Stimulated activated memory B cell treated with anti-CD40 and anti-IgM and Interleukin-4, amounts not matched to agents 10 μg/mL and 1 μg/mL and 100 μg/mL, for 72 hours (primary cell): ENCODE measurements at regions not wholly inside any gene's neighbourhood (a gene's known extent, or its start where the extent isn't known, plus 50 kb on each side); places are given as distances from the start of the nearest gene placed in this dataset.

Experiments
- ATAC-seq: fragments of 150-1000 bp; cut with Tn5 transposase; 2 replicates; pipeline ENCODE4 v1.10.0; 2021
- H3K27ac Mint-ChIP-seq: one replicate; pipeline ENCODE4 v1.8.0; 2022; ENCODE audit warnings: mild to moderate bottlenecking, mixed read lengths
- H3K27me3 Mint-ChIP-seq: one replicate; pipeline ENCODE4 v1.8.0; 2022; ENCODE audit warnings: mixed read lengths
- H3K36me3 Mint-ChIP-seq: one replicate; pipeline ENCODE4 v1.8.0; 2022; ENCODE audit warnings: mixed read lengths
- H3K4me1 Mint-ChIP-seq: one replicate; pipeline ENCODE4 v1.8.0; 2022; ENCODE audit warnings: mixed read lengths
- H3K4me3 Mint-ChIP-seq: one replicate; pipeline ENCODE4 v1.8.0; 2022; ENCODE audit warnings: mild to moderate bottlenecking, moderate library complexity, mixed read lengths
- H3K9me3 Mint-ChIP-seq: one replicate; pipeline ENCODE4 v1.8.0; 2022; ENCODE audit warnings: mixed read lengths

GRCh38 chr3:72559385-72559784 is 288.9 kb downstream of the SHQ1 start:
- peaks cover 20% of the 10 kb centered on the region for H3K4me1 Mint-ChIP-seq

GRCh38 chr3:72558001-72558400 is 290.2 kb downstream of the SHQ1 start:
- H3K36me3 Mint-ChIP-seq = peaks cover 16% of the 10 kb centered on the region
- H3K4me3 Mint-ChIP-seq = no peak overlapping the region
- H3K27ac Mint-ChIP-seq = peak overlapping the region; percentile 0
- ATAC-seq = no peak
- no peaks in the 10 kb centered on the region for H3K27me3 Mint-ChIP-seq
- H3K4me1 Mint-ChIP-seq = peaks cover 20% of the 10 kb centered on the region
- peaks cover 15% of the 10 kb centered on the region for H3K9me3 Mint-ChIP-seq

More at GRCh38 chr3:72559385-72559784, 288.9 kb downstream of the SHQ1 start:
- peaks cover 16% of the 10 kb centered on the region for H3K36me3 Mint-ChIP-seq
- H3K27ac Mint-ChIP-seq = no peak overlapping the region
- peaks cover 15% of the 10 kb centered on the region for H3K9me3 Mint-ChIP-seq
- no peaks in the 10 kb centered on the region for H3K27me3 Mint-ChIP-seq
- no peak overlapping the region for H3K4me3 Mint-ChIP-seq
- no peak for ATAC-seq

- H3K4me1 Mint-ChIP-seq = peaks cover 25% of the 10 kb centered on the region
- H3K4me3 Mint-ChIP-seq = no peak overlapping the region
- H3K27me3 Mint-ChIP-seq = no peaks in the 10 kb centered on the region
- ATAC-seq = no peak
- H3K9me3 Mint-ChIP-seq = peaks cover 11% of the 10 kb centered on the region
- peaks cover 16% of the 10 kb centered on the region for H3K36me3 Mint-ChIP-seq
- H3K27ac Mint-ChIP-seq = no peak overlapping the region
Measured at GRCh38 chr3:72555714-72556113, 292.5 kb downstream of the SHQ1 start.

GRCh38 chr3:72554689-72555088 is 293.6 kb downstream of the SHQ1 start:
- peaks cover 35% of the 10 kb centered on the region for H3K4me1 Mint-ChIP-seq
- H3K4me3 Mint-ChIP-seq = no peak overlapping the region
- no peaks in the 10 kb centered on the region for H3K27me3 Mint-ChIP-seq
- H3K27ac Mint-ChIP-seq = no peak overlapping the region
- peaks cover 16% of the 10 kb centered on the region for H3K36me3 Mint-ChIP-seq
- peaks cover 11% of the 10 kb centered on the region for H3K9me3 Mint-ChIP-seq
- ATAC-seq = no peak

- Mint-ChIP-seq H3K36me3 (peaks cover 16% of the 10 kb centered on the region), H3K4me1 (peaks cover 24% of the 10 kb centered on the region), H3K27me3 (no peaks in the 10 kb centered on the region), H3K9me3 (peaks cover 11% of the 10 kb centered on the region), H3K27ac (no peak overlapping the region), H3K4me3 (no peak overlapping the region)
- no peak for ATAC-seq
Measured at GRCh38 chr3:72553298-72553697, 294.9 kb downstream of the SHQ1 start.

GRCh38 chr3:72550582-72551262 is 297.5 kb downstream of the SHQ1 start:
- Mint-ChIP-seq H3K27ac (peak overlapping the region; percentile 55), H3K27me3 (no peaks in the 10 kb centered on the region), H3K9me3 (no peaks in the 10 kb centered on the region), H3K4me1 (peaks cover 16% of the 10 kb centered on the region), H3K4me3 (peak overlapping the region; percentile 39), H3K36me3 (no peaks in the 10 kb centered on the region)
- ATAC-seq = peak; percentile 71

- H3K27ac Mint-ChIP-seq = peak overlapping the region; percentile 55
Measured at GRCh38 chr3:72549761-72550581, 298.3 kb downstream of the SHQ1 start.

GRCh38 chr3:72548981-72549380 is 299.3 kb downstream of the SHQ1 start:
- ATAC-seq = no peak
- H3K27me3 Mint-ChIP-seq = no peaks in the 10 kb centered on the region
- H3K4me3 Mint-ChIP-seq = no peak overlapping the region
- H3K27ac Mint-ChIP-seq = peak overlapping the region; percentile 10
- H3K4me1 Mint-ChIP-seq = peaks cover 16% of the 10 kb centered on the region
- H3K9me3 Mint-ChIP-seq = no peaks in the 10 kb centered on the region
- no peaks in the 10 kb centered on the region for H3K36me3 Mint-ChIP-seq

More at GRCh38 chr3:72549761-72550581, 298.3 kb downstream of the SHQ1 start:
- Mint-ChIP-seq H3K4me1 (peaks cover 16% of the 10 kb centered on the region), H3K36me3 (no peaks in the 10 kb centered on the region), H3K9me3 (no peaks in the 10 kb centered on the region), H3K4me3 (peak overlapping the region; percentile 39), H3K27me3 (no peaks in the 10 kb centered on the region)
- no peak for ATAC-seq

- Mint-ChIP-seq H3K4me3 (no peak overlapping the region), H3K9me3 (no peaks in the 10 kb centered on the region), H3K36me3 (no peaks in the 10 kb centered on the region), H3K27ac (peak overlapping the region; percentile 10), H3K4me1 (peaks cover 16% of the 10 kb centered on the region), H3K27me3 (no peaks in the 10 kb centered on the region)
- ATAC-seq = no peak
Measured at GRCh38 chr3:72548461-72548860, 299.8 kb downstream of the SHQ1 start.

- Mint-ChIP-seq H3K27me3 (no peaks in the 10 kb centered on the region), H3K4me3 (no peak overlapping the region), H3K9me3 (no peaks in the 10 kb centered on the region), H3K36me3 (no peaks in the 10 kb centered on the region), H3K27ac (no peak overlapping the region), H3K4me1 (peaks cover 16% of the 10 kb centered on the region)
- no peak for ATAC-seq
Measured at GRCh38 chr3:72547183-72547582, 301.1 kb downstream of the SHQ1 start.

GRCh38 chr3:72544239-72544638 is 304.0 kb downstream of the SHQ1 start:
- no peak for ATAC-seq

GRCh38 chr3:72543246-72543645 is 305.0 kb downstream of the SHQ1 start:
- Mint-ChIP-seq H3K27me3 (no peaks in the 10 kb centered on the region), H3K4me3 (no peak overlapping the region), H3K27ac (no peak overlapping the region), H3K4me1 (peaks cover 13% of the 10 kb centered on the region), H3K36me3 (no peaks in the 10 kb centered on the region), H3K9me3 (no peaks in the 10 kb centered on the region)
- no peak for ATAC-seq

More at GRCh38 chr3:72544239-72544638, 304.0 kb downstream of the SHQ1 start:
- Mint-ChIP-seq H3K27ac (no peak overlapping the region), H3K4me1 (peaks cover 8% of the 10 kb centered on the region), H3K36me3 (no peaks in the 10 kb centered on the region), H3K4me3 (no peak overlapping the region), H3K27me3 (no peaks in the 10 kb centered on the region), H3K9me3 (no peaks in the 10 kb centered on the region)

- Mint-ChIP-seq H3K4me3 (no peak overlapping the region), H3K27me3 (no peaks in the 10 kb centered on the region), H3K9me3 (no peaks in the 10 kb centered on the region), H3K4me1 (peaks cover 18% of the 10 kb centered on the region), H3K27ac (no peak overlapping the region), H3K36me3 (no peaks in the 10 kb centered on the region)
- ATAC-seq = no peak
Measured at GRCh38 chr3:72542781-72543180, 305.5 kb downstream of the SHQ1 start.

GRCh38 chr3:72539856-72540255 is 308.4 kb downstream of the SHQ1 start:
- no peak for ATAC-seq
- Mint-ChIP-seq H3K4me3 (no peak overlapping the region), H3K4me1 (peaks cover 32% of the 10 kb centered on the region), H3K9me3 (no peaks in the 10 kb centered on the region), H3K27me3 (no peaks in the 10 kb centered on the region), H3K36me3 (no peaks in the 10 kb centered on the region), H3K27ac (peak overlapping the region; percentile 36)

- Mint-ChIP-seq H3K27me3 (peaks cover 12% of the 10 kb centered on the region), H3K27ac (peak overlapping the region; percentile 31), H3K4me1 (peaks cover 42% of the 10 kb centered on the region), H3K36me3 (peaks cover 7% of the 10 kb centered on the region), H3K4me3 (no peak overlapping the region), H3K9me3 (peaks cover 6% of the 10 kb centered on the region)
- peak; percentile 85 for ATAC-seq
Measured at GRCh38 chr3:72538070-72538745, 310.0 kb downstream of the SHQ1 start.
